ENCODE measurements at regions not wholly inside any gene's neighbourhood (a gene's known extent, or its start where the extent isn't known, plus 50 kb on each side); places are given as distances from the start of the nearest gene placed in this dataset.
A peak's percentile ranks its signal among the peaks of the same experiment; 100 is the strongest.

- no peak overlapping the region for H3K27ac ChIP-seq (ENCODE audit: low read length)
- no peak overlapping the region for H3K9ac ChIP-seq (ENCODE audit: low read length in 2 of 2)
- no peak overlapping the region for H3K4me3 ChIP-seq (ENCODE audit: low read length in 2 of 2)
- no peaks in the 10 kb centered on the region for H3K27me3 ChIP-seq (ENCODE audit: control insufficient read depth in 1 of 2, insufficient read depth in 2 of 2, low read length in 2 of 2)
- H3K36me3 ChIP-seq (ENCODE audit: control insufficient read depth in 2 of 2, insufficient read depth in 2 of 2, low read length in 2 of 2): peaks cover 16 to 37% of the 10 kb centered on the region in 2 donors
- H3K9me3 ChIP-seq (ENCODE audit: control insufficient read depth in 2 of 2, low read length in 2 of 2): no peaks in the 10 kb centered on the region
- H3K4me1 ChIP-seq (ENCODE audit: control insufficient read depth, insufficient read depth, low read length): no peaks in the 10 kb centered on the region
These were observed 72.5 kb upstream of the MORC3 start for GRCh38 chr21:36247316-36248010.

DNA sequence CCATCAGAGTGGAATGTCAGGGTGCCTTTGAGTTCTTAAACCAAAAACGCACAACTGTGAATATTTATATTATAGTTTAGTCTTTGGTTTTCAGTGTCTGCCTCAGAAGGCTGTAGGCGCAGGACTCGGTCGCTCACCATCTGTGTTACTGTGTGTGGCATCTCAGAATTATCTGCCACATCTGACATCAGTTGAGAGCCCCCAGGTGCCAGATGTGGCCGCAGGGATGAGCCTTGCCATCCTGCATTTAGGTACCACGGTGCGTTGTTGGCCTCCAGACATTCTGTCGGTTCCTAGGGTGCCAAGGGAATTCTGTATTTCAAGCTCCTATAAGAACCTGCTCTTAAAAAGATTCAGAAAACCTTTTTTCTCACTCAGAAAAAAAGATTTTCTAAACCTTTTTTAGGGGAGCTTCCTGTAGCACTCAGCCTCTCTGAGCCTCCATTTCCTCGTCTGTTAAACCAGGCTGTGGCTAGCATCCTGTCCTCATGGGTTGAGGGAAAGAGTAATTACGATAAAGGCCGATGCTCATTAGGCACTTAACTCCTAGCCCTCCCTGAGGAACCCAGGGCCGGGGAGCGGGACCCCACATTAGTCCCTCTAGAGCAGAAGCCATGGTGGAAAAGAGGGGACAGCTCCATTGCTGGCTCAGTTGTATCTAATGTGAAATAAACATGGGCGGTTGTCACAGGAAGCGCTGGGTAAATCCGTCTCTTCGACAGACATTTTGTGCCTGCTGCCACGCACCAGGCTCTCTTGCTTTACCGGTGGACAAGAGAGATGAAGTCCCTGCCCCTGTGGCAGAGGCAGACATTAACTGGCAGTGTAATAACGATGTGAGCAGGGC, 70.2 kb upstream of the MORC3 start:
- Histone ChIP-seq H3K9me3 (ENCODE audit: control insufficient read depth in 2 of 2, low read length in 2 of 2) (no peaks in the 10 kb centered on the region), H3K4me3 (ENCODE audit: low read length in 2 of 2) (no peak overlapping the region), H3K36me3 (ENCODE audit: control insufficient read depth in 2 of 2, insufficient read depth in 2 of 2, low read length in 2 of 2) (peaks cover 23 to 40% of the 10 kb centered on the region in 2 donors), H3K27ac (ENCODE audit: low read length) (no peak overlapping the region), H3K27me3 (ENCODE audit: control insufficient read depth in 1 of 2, insufficient read depth in 2 of 2, low read length in 2 of 2) (no peaks in the 10 kb centered on the region), H3K9ac (ENCODE audit: low read length in 2 of 2) (no peak overlapping the region), H3K4me1 (ENCODE audit: control insufficient read depth, insufficient read depth, low read length) (no peaks in the 10 kb centered on the region)

GRCh38 chr21:36250423-36251075, 69.4 kb upstream of the MORC3 start:
- H3K4me3 ChIP-seq (ENCODE audit: low read length in 2 of 2): no peak overlapping the region
- H3K36me3 ChIP-seq (ENCODE audit: control insufficient read depth in 2 of 2, insufficient read depth in 2 of 2, low read length in 2 of 2): peaks cover 16 to 33% of the 10 kb centered on the region in 2 donors

GRCh38 chr21:36254106-36254941, 65.7 kb upstream of the MORC3 start:
- peaks cover 10 to 15% of the 10 kb centered on the region in 2 donors for H3K36me3 ChIP-seq (ENCODE audit: control insufficient read depth in 2 of 2, insufficient read depth in 2 of 2, low read length in 2 of 2)

More at GRCh38 chr21:36250423-36251075, 69.4 kb upstream of the MORC3 start:
- Histone ChIP-seq H3K27ac (ENCODE audit: low read length) (no peak overlapping the region), H3K27me3 (ENCODE audit: control insufficient read depth in 1 of 2, insufficient read depth in 2 of 2, low read length in 2 of 2) (no peaks in the 10 kb centered on the region), H3K9ac (ENCODE audit: low read length in 2 of 2) (no peak overlapping the region), H3K9me3 (ENCODE audit: control insufficient read depth in 2 of 2, low read length in 2 of 2) (no peaks in the 10 kb centered on the region), H3K4me1 (ENCODE audit: control insufficient read depth, insufficient read depth, low read length) (no peaks in the 10 kb centered on the region)

DNA sequence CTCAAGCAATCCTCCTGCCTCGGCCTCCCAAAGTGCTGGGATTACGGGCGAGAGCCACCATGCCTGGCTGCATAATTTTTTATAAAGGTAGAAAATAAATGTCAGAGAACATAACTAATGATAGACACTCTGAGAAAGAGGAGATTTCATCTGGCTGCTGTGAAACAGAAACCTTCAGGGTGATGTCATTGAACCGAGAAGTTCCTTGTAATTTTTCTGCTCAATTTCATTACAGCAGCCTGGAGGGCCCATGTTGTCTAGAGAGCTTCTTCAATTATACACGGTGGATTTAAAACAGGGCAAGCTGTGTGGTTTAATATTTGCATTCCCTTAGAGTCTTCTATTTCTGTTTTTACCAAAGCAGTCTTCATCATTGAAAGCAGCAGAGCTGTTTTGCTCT, 64.3 kb upstream of the MORC3 start:
- H3K9ac ChIP-seq (ENCODE audit: low read length in 2 of 2): no peak overlapping the region
- no peaks in the 10 kb centered on the region for H3K9me3 ChIP-seq (ENCODE audit: control insufficient read depth in 2 of 2, low read length in 2 of 2)
- H3K4me3 ChIP-seq (ENCODE audit: low read length in 2 of 2): no peak overlapping the region
- H3K27ac ChIP-seq (ENCODE audit: low read length): no peak overlapping the region
- no peaks in the 10 kb centered on the region for H3K4me1 ChIP-seq (ENCODE audit: control insufficient read depth, insufficient read depth, low read length)
- peaks cover 10% of the 10 kb centered on the region in 2 donors for H3K36me3 ChIP-seq (ENCODE audit: control insufficient read depth in 2 of 2, insufficient read depth in 2 of 2, low read length in 2 of 2)
- no peaks in the 10 kb centered on the region for H3K27me3 ChIP-seq (ENCODE audit: control insufficient read depth in 1 of 2, insufficient read depth in 2 of 2, low read length in 2 of 2)

More at GRCh38 chr21:36254106-36254941, 65.7 kb upstream of the MORC3 start:
- H3K9ac ChIP-seq (ENCODE audit: low read length in 2 of 2): no peak overlapping the region
- H3K9me3 ChIP-seq (ENCODE audit: control insufficient read depth in 2 of 2, low read length in 2 of 2): no peaks in the 10 kb centered on the region
- H3K27me3 ChIP-seq (ENCODE audit: control insufficient read depth in 1 of 2, insufficient read depth in 2 of 2, low read length in 2 of 2): no peaks in the 10 kb centered on the region
- no peaks in the 10 kb centered on the region for H3K4me1 ChIP-seq (ENCODE audit: control insufficient read depth, insufficient read depth, low read length)
- no peak overlapping the region for H3K27ac ChIP-seq (ENCODE audit: low read length)
- H3K4me3 ChIP-seq (ENCODE audit: low read length in 2 of 2): no peak overlapping the region

GRCh38 chr21:36257657-36258056, 62.3 kb upstream of the MORC3 start:
- H3K4me3 ChIP-seq (ENCODE audit: low read length in 2 of 2): no peak overlapping the region
- no peak overlapping the region for H3K9ac ChIP-seq (ENCODE audit: low read length in 2 of 2)
- H3K9me3 ChIP-seq (ENCODE audit: control insufficient read depth in 2 of 2, low read length in 2 of 2): no peaks in the 10 kb centered on the region
- H3K27me3 ChIP-seq (ENCODE audit: control insufficient read depth in 1 of 2, insufficient read depth in 2 of 2, low read length in 2 of 2): no peaks in the 10 kb centered on the region
- H3K4me1 ChIP-seq (ENCODE audit: control insufficient read depth, insufficient read depth, low read length): no peaks in the 10 kb centered on the region
- no peak overlapping the region for H3K27ac ChIP-seq (ENCODE audit: low read length)
- H3K36me3 ChIP-seq (ENCODE audit: control insufficient read depth in 2 of 2, insufficient read depth in 2 of 2, low read length in 2 of 2): peaks cover 8 to 9% of the 10 kb centered on the region in 2 donors

GRCh38 chr21:36260030-36260787, 59.8 kb upstream of the MORC3 start:
- Histone ChIP-seq H3K27ac (ENCODE audit: low read length) (peak overlapping the region; percentile 49), H3K36me3 (ENCODE audit: control insufficient read depth in 2 of 2, insufficient read depth in 2 of 2, low read length in 2 of 2) (peaks cover 4 to 7% of the 10 kb centered on the region in 2 donors), H3K9ac (ENCODE audit: low read length in 2 of 2) (peak overlapping the region in 1 of 2 donors; percentile 36), H3K4me1 (ENCODE audit: control insufficient read depth, insufficient read depth, low read length) (no peaks in the 10 kb centered on the region), H3K9me3 (ENCODE audit: control insufficient read depth in 2 of 2, low read length in 2 of 2) (no peaks in the 10 kb centered on the region), H3K4me3 (ENCODE audit: low read length in 2 of 2) (peak overlapping the region; percentile 23 to 71), H3K27me3 (ENCODE audit: control insufficient read depth in 1 of 2, insufficient read depth in 2 of 2, low read length in 2 of 2) (no peaks in the 10 kb centered on the region)

GRCh38 chr21:36260802-36261201, 59.2 kb upstream of the MORC3 start:
- Histone ChIP-seq H3K4me3 (ENCODE audit: low read length in 2 of 2) (peak overlapping the region; percentile 23 to 71), H3K9ac (ENCODE audit: low read length in 2 of 2) (peak overlapping the region in 1 of 2 donors; percentile 36), H3K9me3 (ENCODE audit: control insufficient read depth in 2 of 2, low read length in 2 of 2) (no peaks in the 10 kb centered on the region), H3K4me1 (ENCODE audit: control insufficient read depth, insufficient read depth, low read length) (no peaks in the 10 kb centered on the region), H3K36me3 (ENCODE audit: control insufficient read depth in 2 of 2, insufficient read depth in 2 of 2, low read length in 2 of 2) (peaks cover 5 to 7% of the 10 kb centered on the region in 2 donors), H3K27ac (ENCODE audit: low read length) (peak overlapping the region; percentile 49), H3K27me3 (ENCODE audit: control insufficient read depth in 1 of 2, insufficient read depth in 2 of 2, low read length in 2 of 2) (no peaks in the 10 kb centered on the region)

DNA sequence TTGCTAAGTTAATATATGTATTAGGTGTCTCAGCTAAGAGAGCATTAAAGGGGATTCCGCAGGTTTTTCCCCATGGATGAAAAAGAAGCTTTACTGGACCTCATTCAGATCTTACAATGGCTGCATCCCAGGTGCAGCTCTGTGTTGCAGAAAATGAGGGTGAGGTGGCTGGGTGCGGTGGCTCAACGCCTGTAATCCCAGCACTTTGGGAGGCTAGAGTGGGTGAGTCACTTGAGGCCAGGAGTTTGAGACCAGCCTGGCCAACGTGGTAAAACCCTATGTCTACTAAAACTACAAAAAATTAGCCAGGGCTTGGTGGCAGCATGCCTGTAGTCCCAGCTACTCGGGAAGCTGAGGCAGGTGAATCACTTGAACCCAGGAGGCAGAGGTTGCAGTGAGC, 58.5 kb upstream of the MORC3 start:
- H3K4me3 ChIP-seq (ENCODE audit: low read length in 2 of 2): no peak overlapping the region

More for the DNA sequence above, 58.5 kb upstream of the MORC3 start:
- Histone ChIP-seq H3K9ac (ENCODE audit: low read length in 2 of 2) (no peak overlapping the region), H3K9me3 (ENCODE audit: control insufficient read depth in 2 of 2, low read length in 2 of 2) (no peaks in the 10 kb centered on the region), H3K27ac (ENCODE audit: low read length) (no peak overlapping the region), H3K27me3 (ENCODE audit: control insufficient read depth in 1 of 2, insufficient read depth in 2 of 2, low read length in 2 of 2) (no peaks in the 10 kb centered on the region), H3K4me1 (ENCODE audit: control insufficient read depth, insufficient read depth, low read length) (no peaks in the 10 kb centered on the region), H3K36me3 (ENCODE audit: control insufficient read depth in 2 of 2, insufficient read depth in 2 of 2, low read length in 2 of 2) (peaks cover 6 to 7% of the 10 kb centered on the region in 2 donors)

Data from stomach smooth muscle (tissue), 2 donors.